ENCODE measurements at regions not wholly inside any gene's neighbourhood (a gene's known extent, or its start where the extent isn't known, plus 50 kb on each side); places are given as distances from the start of the nearest gene placed in this dataset.
"Not testable (repeated sequence)": the region's sequence is repeated elsewhere in the genome, so short reads cannot be mapped to it uniquely, and the experiment has no call there.

- TF ChIP-seq, protein P1, sequence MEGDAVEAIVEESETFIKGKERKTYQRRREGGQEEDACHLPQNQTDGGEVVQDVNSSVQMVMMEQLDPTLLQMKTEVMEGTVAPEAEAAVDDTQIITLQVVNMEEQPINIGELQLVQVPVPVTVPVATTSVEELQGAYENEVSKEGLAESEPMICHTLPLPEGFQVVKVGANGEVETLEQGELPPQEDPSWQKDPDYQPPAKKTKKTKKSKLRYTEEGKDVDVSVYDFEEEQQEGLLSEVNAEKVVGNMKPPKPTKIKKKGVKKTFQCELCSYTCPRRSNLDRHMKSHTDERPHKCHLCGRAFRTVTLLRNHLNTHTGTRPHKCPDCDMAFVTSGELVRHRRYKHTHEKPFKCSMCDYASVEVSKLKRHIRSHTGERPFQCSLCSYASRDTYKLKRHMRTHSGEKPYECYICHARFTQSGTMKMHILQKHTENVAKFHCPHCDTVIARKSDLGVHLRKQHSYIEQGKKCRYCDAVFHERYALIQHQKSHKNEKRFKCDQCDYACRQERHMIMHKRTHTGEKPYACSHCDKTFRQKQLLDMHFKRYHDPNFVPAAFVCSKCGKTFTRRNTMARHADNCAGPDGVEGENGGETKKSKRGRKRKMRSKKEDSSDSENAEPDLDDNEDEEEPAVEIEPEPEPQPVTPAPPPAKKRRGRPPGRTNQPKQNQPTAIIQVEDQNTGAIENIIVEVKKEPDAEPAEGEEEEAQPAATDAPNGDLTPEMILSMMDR (IDR thresholded peaks at IDR 0.05; ENCODE audit: low read depth, low read length), result no peak
- H3K4me3 ChIP-seq (ENCODE audit: low read depth, low read length), result no peak overlapping the region
Observed at GRCh38 chr14:48628870-48629269, 953.5 kb upstream of the MDGA2 start.

DNA sequence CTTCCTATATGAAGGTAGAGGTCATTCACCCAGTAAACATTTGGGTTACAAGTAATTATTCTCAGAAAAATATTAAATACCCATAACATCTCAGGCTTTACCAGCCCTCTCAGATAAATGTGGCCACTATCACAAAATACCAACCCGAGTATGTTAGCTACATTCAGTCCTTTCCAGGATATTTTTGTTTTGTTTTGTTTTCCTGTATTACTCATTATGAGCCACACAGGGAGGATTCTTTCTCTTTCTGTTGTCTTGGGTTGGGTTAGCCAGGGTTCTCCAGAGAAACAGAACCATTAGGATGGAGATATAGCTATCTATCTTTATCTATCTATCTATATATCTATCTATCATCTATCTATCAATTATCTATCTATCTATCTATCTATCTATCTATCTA, 947.6 kb upstream of the MDGA2 start:
- H3K4me3 ChIP-seq (ENCODE audit: low read depth, low read length), result no peak overlapping the region
- TF ChIP-seq, protein P1 (IDR thresholded peaks at IDR 0.05; ENCODE audit: low read depth, low read length), result no peak

- TF ChIP-seq, protein P1 (IDR thresholded peaks at IDR 0.05; ENCODE audit: low read depth, low read length), result no peak
Observed at GRCh38 chr14:48618057-48618456, 942.7 kb upstream of the MDGA2 start.

GRCh38 chr14:48616931-48617330, 941.5 kb upstream of the MDGA2 start:
- no peak overlapping the region for H3K4me3 ChIP-seq (ENCODE audit: low read depth, low read length)
- TF ChIP-seq, protein P1 (IDR thresholded peaks at IDR 0.05; ENCODE audit: low read depth, low read length), result no peak

More at GRCh38 chr14:48618057-48618456, 942.7 kb upstream of the MDGA2 start:
- H3K4me3 ChIP-seq (ENCODE audit: low read depth, low read length), result no peak overlapping the region

GRCh38 chr14:48615618-48616017, 940.2 kb upstream of the MDGA2 start:
- H3K4me3 ChIP-seq (ENCODE audit: low read depth, low read length), result no peak overlapping the region
- TF ChIP-seq, protein P1 (IDR thresholded peaks at IDR 0.05; ENCODE audit: low read depth, low read length), result no peak

GRCh38 chr14:48614003-48614402, 938.6 kb upstream of the MDGA2 start:
- no peak overlapping the region for H3K4me3 ChIP-seq (ENCODE audit: low read depth, low read length)
- TF ChIP-seq, protein P1 (IDR thresholded peaks at IDR 0.05; ENCODE audit: low read depth, low read length), result no peak

- not testable (repeated sequence) for H3K4me3 ChIP-seq (ENCODE audit: low read depth, low read length)
Observed at GRCh38 chr14:48606960-48607359, 931.6 kb upstream of the MDGA2 start.

GRCh38 chr14:48598458-48598857, 923.1 kb upstream of the MDGA2 start:
- H3K4me3 ChIP-seq (ENCODE audit: low read depth, low read length), result no peak overlapping the region
- TF ChIP-seq, protein P1 (IDR thresholded peaks at IDR 0.05; ENCODE audit: low read depth, low read length), result no peak
